ENCODE measurements at regions not wholly inside any gene's neighbourhood (a gene's known extent, or its start where the extent isn't known, plus 50 kb on each side); places are given as distances from the start of the nearest gene placed in this dataset.
"Not testable (repeated sequence)": the region's sequence is repeated elsewhere in the genome, so short reads cannot be mapped to it uniquely, and the experiment has no call there.

GRCh38 chr2:212893216-212893615 lies 258.2 kb downstream of the IKZF2 start:
- H3K27ac ChIP-seq: no peak overlapping the region
- ChIA-PET POLR2A (ENCODE audit: low non-redundant PET) (no interaction called here), CTCF (interaction anchor here (0.7 kb wide), 1 partner anchor 42 kb away, joined by 6 read pairs; no protein-coding TSS in a partner anchor)
- TF ChIP-seq CTCF (conservative IDR thresholded peaks at IDR 0.05; ENCODE audit: low read depth): no peak
- DNase-seq (ENCODE audit: low spot score): no peak

GRCh38 chr2:212892193-212892592 lies 259.2 kb downstream of the IKZF2 start:
- no peak for TF ChIP-seq CTCF (conservative IDR thresholded peaks at IDR 0.05; ENCODE audit: low read depth)
- CTCF ChIA-PET: interaction anchor here (1.0 kb wide), 1 partner anchor 23 kb away, joined by 3 read pairs; no protein-coding TSS in a partner anchor
- DNase-seq (ENCODE audit: low spot score): no peak
- no peak overlapping the region for H3K27ac ChIP-seq
- POLR2A ChIA-PET (ENCODE audit: low non-redundant PET): no interaction called here

- no peak for DNase-seq (ENCODE audit: low spot score)
- ChIA-PET POLR2A (ENCODE audit: low non-redundant PET) (no interaction called here), CTCF (interaction anchor here (0.6 to 1.2 kb wide), 3 partner anchors 22 to 221 kb away, joined by 3 to 6 read pairs (median 5); no protein-coding TSS in a partner anchor)
- H3K27ac ChIP-seq: no peak overlapping the region
- no peak for TF ChIP-seq CTCF (conservative IDR thresholded peaks at IDR 0.05; ENCODE audit: low read depth)
These were observed 259.8 kb downstream of the IKZF2 start for GRCh38 chr2:212891580-212891979.

GRCh38 chr2:212882626-212883025 lies 268.8 kb downstream of the IKZF2 start:
- CTCF ChIA-PET: interaction anchor here (0.8 kb wide), 1 partner anchor 271 kb away, joined by 3 read pairs; no protein-coding TSS in a partner anchor

GRCh38 chr2:212876556-212876955 lies 274.9 kb downstream of the IKZF2 start:
- POLR2A ChIA-PET (ENCODE audit: low non-redundant PET); H3K27ac ChIP-seq; CTCF ChIA-PET; DNase-seq (ENCODE audit: low spot score): not testable (repeated sequence)

More at GRCh38 chr2:212882626-212883025, 268.8 kb downstream of the IKZF2 start:
- no peak for DNase-seq (ENCODE audit: low spot score)
- POLR2A ChIA-PET (ENCODE audit: low non-redundant PET): no interaction called here
- no peak for TF ChIP-seq CTCF (conservative IDR thresholded peaks at IDR 0.05; ENCODE audit: low read depth)
- no peak overlapping the region for H3K27ac ChIP-seq

- DNase-seq (ENCODE audit: low spot score); POLR2A ChIA-PET (ENCODE audit: low non-redundant PET); CTCF ChIA-PET; H3K27ac ChIP-seq: not testable (repeated sequence)
These were observed 275.5 kb downstream of the IKZF2 start for GRCh38 chr2:212875950-212876349.

- POLR2A ChIA-PET (ENCODE audit: low non-redundant PET): no interaction called here
- CTCF ChIA-PET: no interaction called here
- TF ChIP-seq CTCF (conservative IDR thresholded peaks at IDR 0.05; ENCODE audit: low read depth): no peak
- peak; percentile 5 for DNase-seq (ENCODE audit: low spot score)
- no peak overlapping the region for H3K27ac ChIP-seq
These were observed 278.2 kb downstream of the IKZF2 start for GRCh38 chr2:212873256-212873655.

GRCh38 chr2:212871597-212871996 lies 279.8 kb downstream of the IKZF2 start:
- TF ChIP-seq CTCF (conservative IDR thresholded peaks at IDR 0.05; ENCODE audit: low read depth): no peak
- H3K27ac ChIP-seq: no peak overlapping the region
- CTCF ChIA-PET: interaction anchor here (0.9 kb wide), 1 partner anchor 281 kb away, joined by 3 read pairs; no protein-coding TSS in a partner anchor
- POLR2A ChIA-PET (ENCODE audit: low non-redundant PET): no interaction called here
- DNase-seq (ENCODE audit: low spot score): no peak

Data from RWPE1 (cell line).